ENCODE measurements at regions not wholly inside any gene's neighbourhood (a gene's known extent, or its start where the extent isn't known, plus 50 kb on each side); places are given as distances from the start of the nearest gene placed in this dataset.

- H2AFZ ChIP-seq (ENCODE audit: low read depth), result no peak overlapping the region
- no peak overlapping the region for H3K27ac ChIP-seq
- no peaks in the 10 kb centered on the region for H3K36me3 ChIP-seq (ENCODE audit: insufficient read depth)
- H3K4me1 ChIP-seq (ENCODE audit: low read depth, poor library complexity, severe bottlenecking), result no peaks in the 10 kb centered on the region
- H3K4me2 ChIP-seq, result no peak overlapping the region
- TF ChIP-seq, protein P1, sequence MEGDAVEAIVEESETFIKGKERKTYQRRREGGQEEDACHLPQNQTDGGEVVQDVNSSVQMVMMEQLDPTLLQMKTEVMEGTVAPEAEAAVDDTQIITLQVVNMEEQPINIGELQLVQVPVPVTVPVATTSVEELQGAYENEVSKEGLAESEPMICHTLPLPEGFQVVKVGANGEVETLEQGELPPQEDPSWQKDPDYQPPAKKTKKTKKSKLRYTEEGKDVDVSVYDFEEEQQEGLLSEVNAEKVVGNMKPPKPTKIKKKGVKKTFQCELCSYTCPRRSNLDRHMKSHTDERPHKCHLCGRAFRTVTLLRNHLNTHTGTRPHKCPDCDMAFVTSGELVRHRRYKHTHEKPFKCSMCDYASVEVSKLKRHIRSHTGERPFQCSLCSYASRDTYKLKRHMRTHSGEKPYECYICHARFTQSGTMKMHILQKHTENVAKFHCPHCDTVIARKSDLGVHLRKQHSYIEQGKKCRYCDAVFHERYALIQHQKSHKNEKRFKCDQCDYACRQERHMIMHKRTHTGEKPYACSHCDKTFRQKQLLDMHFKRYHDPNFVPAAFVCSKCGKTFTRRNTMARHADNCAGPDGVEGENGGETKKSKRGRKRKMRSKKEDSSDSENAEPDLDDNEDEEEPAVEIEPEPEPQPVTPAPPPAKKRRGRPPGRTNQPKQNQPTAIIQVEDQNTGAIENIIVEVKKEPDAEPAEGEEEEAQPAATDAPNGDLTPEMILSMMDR (conservative IDR thresholded peaks at IDR 0.05; ENCODE audit: low read depth, low read length), result no peak
- no peak overlapping the region for H3K4me3 ChIP-seq (IDR thresholded peaks at IDR 0.05; ENCODE audit: insufficient read depth, low read depth, low read length)
- no peaks in the 10 kb centered on the region for H3K27me3 ChIP-seq (ENCODE audit: insufficient read depth, low read depth)
- no peaks in the 10 kb centered on the region for H3K79me2 ChIP-seq (ENCODE audit: insufficient read depth, low read depth)
- H3K9ac ChIP-seq, result no peak overlapping the region
- no peaks in the 10 kb centered on the region for H4K20me1 ChIP-seq (ENCODE audit: insufficient read depth)
Measured at GRCh38 chr17:54282886-54283285, 460.2 kb downstream of the KIF2B start.

DNA sequence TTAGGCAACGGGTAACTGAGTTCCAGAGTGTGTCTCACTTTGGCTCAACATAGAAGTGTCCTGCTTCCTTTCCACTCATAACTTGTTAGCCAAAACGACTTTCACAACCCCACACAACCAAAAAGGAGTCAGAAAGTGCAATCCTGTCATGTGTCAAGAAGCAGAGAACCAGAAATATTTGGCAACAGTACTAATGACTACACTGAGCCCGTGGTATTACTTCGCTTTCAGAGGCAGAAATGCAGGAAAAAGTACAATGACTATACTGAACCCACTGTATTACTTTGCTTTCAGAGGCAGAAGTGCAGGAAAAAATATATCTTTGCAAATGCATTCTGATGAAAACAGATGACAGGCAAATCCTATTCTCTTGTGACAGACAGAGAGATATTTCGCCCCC lies 484.6 kb downstream of the KIF2B start:
- Histone ChIP-seq H3K9ac (no peak overlapping the region), H3K4me3 (IDR thresholded peaks at IDR 0.05; ENCODE audit: insufficient read depth, low read depth, low read length) (no peak overlapping the region), H3K27ac (no peak overlapping the region), H3K27me3 (ENCODE audit: insufficient read depth, low read depth) (no peaks in the 10 kb centered on the region), H2AFZ (ENCODE audit: low read depth) (no peak overlapping the region), H3K36me3 (ENCODE audit: insufficient read depth) (no peaks in the 10 kb centered on the region), H3K79me2 (ENCODE audit: insufficient read depth, low read depth) (no peaks in the 10 kb centered on the region), H4K20me1 (ENCODE audit: insufficient read depth) (no peaks in the 10 kb centered on the region), H3K4me1 (ENCODE audit: low read depth, poor library complexity, severe bottlenecking) (peaks cover 19% of the 10 kb centered on the region), H3K4me2 (no peak overlapping the region)
- TF ChIP-seq, protein P1 (conservative IDR thresholded peaks at IDR 0.05; ENCODE audit: low read depth, low read length), result no peak

DNA sequence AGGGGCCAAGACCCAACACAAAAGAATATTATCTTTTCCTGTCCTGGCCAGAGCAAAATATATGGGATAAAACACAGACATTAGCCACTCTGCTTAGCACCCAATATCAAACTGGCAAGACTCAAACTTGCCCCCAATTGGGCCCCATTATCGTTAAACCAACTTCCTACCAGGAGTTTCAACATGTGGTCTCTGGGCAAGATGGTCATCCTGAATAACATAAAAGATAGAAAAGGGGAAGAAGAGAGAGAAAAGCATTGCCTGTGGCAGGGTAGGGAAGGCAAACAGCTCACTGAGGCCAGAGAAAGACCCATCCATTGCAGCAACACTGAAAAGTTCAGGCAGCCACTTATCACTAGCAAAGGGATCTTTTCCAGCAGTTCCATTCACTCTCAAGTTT lies 502.1 kb downstream of the KIF2B start:
- no peaks in the 10 kb centered on the region for H3K27me3 ChIP-seq (ENCODE audit: insufficient read depth, low read depth)
- H4K20me1 ChIP-seq (ENCODE audit: insufficient read depth), result no peaks in the 10 kb centered on the region
- TF ChIP-seq, protein P1 (conservative IDR thresholded peaks at IDR 0.05; ENCODE audit: low read depth, low read length), result no peak
- H2AFZ ChIP-seq (ENCODE audit: low read depth), result no peak overlapping the region
- H3K4me2 ChIP-seq, result no peak overlapping the region
- H3K4me1 ChIP-seq (ENCODE audit: low read depth, poor library complexity, severe bottlenecking), result no peaks in the 10 kb centered on the region
- no peaks in the 10 kb centered on the region for H3K36me3 ChIP-seq (ENCODE audit: insufficient read depth)
- H3K9ac ChIP-seq, result no peak overlapping the region
- no peaks in the 10 kb centered on the region for H3K79me2 ChIP-seq (ENCODE audit: insufficient read depth, low read depth)
- H3K4me3 ChIP-seq (IDR thresholded peaks at IDR 0.05; ENCODE audit: insufficient read depth, low read depth, low read length), result no peak overlapping the region
- H3K27ac ChIP-seq, result no peak overlapping the region

GRCh38 chr17:54339731-54340130 lies 517.0 kb downstream of the KIF2B start:
- TF ChIP-seq, protein P1 (conservative IDR thresholded peaks at IDR 0.05; ENCODE audit: low read depth, low read length), result no peak
- Histone ChIP-seq H3K9ac (no peak overlapping the region), H4K20me1 (ENCODE audit: insufficient read depth) (no peaks in the 10 kb centered on the region)

More at GRCh38 chr17:54339731-54340130, 517.0 kb downstream of the KIF2B start:
- H3K27ac ChIP-seq, result no peak overlapping the region
- H3K4me3 ChIP-seq (IDR thresholded peaks at IDR 0.05; ENCODE audit: insufficient read depth, low read depth, low read length), result no peak overlapping the region
- no peaks in the 10 kb centered on the region for H3K4me1 ChIP-seq (ENCODE audit: low read depth, poor library complexity, severe bottlenecking)
- H3K27me3 ChIP-seq (ENCODE audit: insufficient read depth, low read depth), result no peaks in the 10 kb centered on the region
- no peaks in the 10 kb centered on the region for H3K79me2 ChIP-seq (ENCODE audit: insufficient read depth, low read depth)
- no peak overlapping the region for H3K4me2 ChIP-seq
- H3K36me3 ChIP-seq (ENCODE audit: insufficient read depth), result no peaks in the 10 kb centered on the region
- H2AFZ ChIP-seq (ENCODE audit: low read depth), result no peak overlapping the region

Measured in KMS-11 (cell line).